SU-DHL-6 (cell line): ENCODE measurements at regions not wholly inside any gene's neighbourhood (a gene's known extent, or its start where the extent isn't known, plus 50 kb on each side); places are given as distances from the start of the nearest gene placed in this dataset.

Experiments used
- H2AFZ ChIP-seq: fragments of 200-600 bp; sonication (generic); 2 replicates; pipeline ENCODE4 v1.6.1; 2014; ENCODE audit warnings: low read depth, mild to moderate bottlenecking, moderate library complexity, mixed read lengths, antibody characterized with exemption, low read length; ENCODE audit not compliant: severe bottlenecking
- H3F3A ChIP-seq: fragments of 200-600 bp; shearing (Covaris generic); 2 replicates; pipeline ENCODE4 v1.6.0; 2016; ENCODE audit warnings: antibody characterized with exemption, mild to moderate bottlenecking; ENCODE audit not compliant: insufficient read depth
- H3K27ac ChIP-seq: fragments of 200-600 bp; sonication (generic); 2 replicates; pipeline ENCODE4 v1.5.1; 2016; ENCODE audit warnings: low read depth, mild to moderate bottlenecking, low read length, moderate library complexity, mixed read lengths
- H3K27me3 ChIP-seq: fragments of 200-600 bp; sonication (generic), shearing (Covaris generic); 2 replicates; pipeline ENCODE4 v1.6.0; 2014; ENCODE audit warnings: mild to moderate bottlenecking, low read length
- H3K36me3 ChIP-seq: fragments of 200-600 bp; sonication (generic); 2 replicates; pipeline ENCODE4 v1.6.1; 2014; ENCODE audit warnings: mild to moderate bottlenecking, low read length, mixed read lengths
- H3K4me2 ChIP-seq: fragments of 300-600, 200-600 bp; shearing (Covaris generic), sonication (generic); 2 replicates; pipeline ENCODE4 v1.6.0; 2014; ENCODE audit warnings: low read length, low read depth, mild to moderate bottlenecking; ENCODE audit not compliant: poor library complexity, severe bottlenecking
- H3K4me3 ChIP-seq: fragments of 200-600 bp; sonication (generic); 2 replicates; pipeline ENCODE4 v1.5.1; 2014; ENCODE audit warnings: antibody characterized with exemption, low read length, mild to moderate bottlenecking, mixed read lengths; ENCODE audit not compliant: insufficient read depth, poor library complexity, severe bottlenecking
- H3K79me2 ChIP-seq: fragments of 200-600 bp; sonication (generic); 2 replicates; pipeline ENCODE4 v1.6.1; 2014; ENCODE audit warnings: mild to moderate bottlenecking, low read length, moderate library complexity; ENCODE audit not compliant: insufficient read depth
- H3K9ac ChIP-seq: fragments of 200-600 bp; sonication (generic); 2 replicates; pipeline ENCODE4 v1.7.0; 2014; ENCODE audit warnings: mild to moderate bottlenecking, low read length
- H3K9me2 ChIP-seq: fragments of 200-600 bp; sonication (generic); replicated peaks from 2 replicates; pipeline ENCODE4 v1.6.1; 2014; ENCODE audit warnings: low read length; ENCODE audit not compliant: insufficient read depth
- H3K9me3 ChIP-seq: fragments of 200-600 bp; sonication (generic); 2 replicates; pipeline ENCODE4 v1.6.1; 2014; ENCODE audit warnings: low read length, mixed read lengths; ENCODE audit not compliant: insufficient read depth
- H4K20me1 ChIP-seq: fragments of 200-600 bp; sonication (generic); 2 replicates; pipeline ENCODE4 v1.6.1; 2014; ENCODE audit warnings: low read depth, mild to moderate bottlenecking, antibody characterized with exemption, low read length, moderate library complexity, mixed read lengths
- CTCF ChIP-seq: fragments of 200-600 bp; sonication (generic); IDR thresholded peaks from one replicate; pipeline ENCODE4 v1.5.1; 2017; ENCODE audit warnings: antibody characterized with exemption, mild to moderate bottlenecking, low read length, moderate library complexity; ENCODE audit not compliant: insufficient read depth, poor library complexity, severe bottlenecking
- EZH2phosphoT487 ChIP-seq: fragments of 200-600 bp; sonication (generic), shearing (Covaris generic); conservative IDR thresholded peaks from 2 replicates; pipeline ENCODE4 v1.6.1; 2018; ENCODE audit warnings: mild to moderate bottlenecking, antibody characterized with exemption, low read length, moderate library complexity, mixed read lengths

- Histone ChIP-seq H2AFZ (no peak overlapping the region), H3K9ac (no peak overlapping the region), H3K36me3 (no peaks in the 10 kb centered on the region), H3K9me3 (peaks cover 6% of the 10 kb centered on the region; the same call in 1 of the 2 replicates), H3K4me3 (no peak overlapping the region), H3K9me2 (no peaks in the 10 kb centered on the region), H3F3A (no peaks in the 10 kb centered on the region), H3K27me3 (no peaks in the 10 kb centered on the region), H4K20me1 (no peaks in the 10 kb centered on the region), H3K4me2 (no peak overlapping the region), H3K79me2 (no peaks in the 10 kb centered on the region), H3K27ac (no peak overlapping the region)
- TF ChIP-seq EZH2phosphoT487, result no peak
- no peak for TF ChIP-seq CTCF
Measured at GRCh38 chr15:94840794-94841783, 609.7 kb downstream of the MCTP2 start.

GRCh38 chr15:94843060-94843459 lies 611.7 kb downstream of the MCTP2 start:
- TF ChIP-seq CTCF, result no peak
- TF ChIP-seq EZH2phosphoT487, result no peak
- Histone ChIP-seq H3K9me3 (peaks cover 6% of the 10 kb centered on the region; the same call in 1 of the 2 replicates), H3K9ac (no peak overlapping the region), H2AFZ (no peak overlapping the region), H3K27me3 (no peaks in the 10 kb centered on the region), H3K4me3 (no peak overlapping the region), H3K4me2 (no peak overlapping the region), H3K79me2 (no peaks in the 10 kb centered on the region), H3K9me2 (no peaks in the 10 kb centered on the region), H3F3A (no peaks in the 10 kb centered on the region), H3K27ac (no peak overlapping the region), H4K20me1 (no peaks in the 10 kb centered on the region), H3K36me3 (no peaks in the 10 kb centered on the region)

GRCh38 chr15:94844198-94844537 lies 612.8 kb downstream of the MCTP2 start:
- no peak overlapping the region for H3K9ac ChIP-seq
- no peak overlapping the region for H3K4me2 ChIP-seq
- H2AFZ ChIP-seq, result no peak overlapping the region

More at GRCh38 chr15:94844198-94844537, 612.8 kb downstream of the MCTP2 start:
- Histone ChIP-seq H3K36me3 (no peaks in the 10 kb centered on the region), H3K27me3 (no peaks in the 10 kb centered on the region), H3K9me2 (no peaks in the 10 kb centered on the region), H3F3A (no peaks in the 10 kb centered on the region), H3K9me3 (peaks cover 6% of the 10 kb centered on the region; the same call in 1 of the 2 replicates), H3K27ac (no peak overlapping the region), H4K20me1 (no peaks in the 10 kb centered on the region), H3K79me2 (no peaks in the 10 kb centered on the region), H3K4me3 (no peak overlapping the region)
- TF ChIP-seq EZH2phosphoT487, result no peak
